HG02763 (cell line): ENCODE measurements at regions not wholly inside any gene's neighbourhood (a gene's known extent, or its start where the extent isn't known, plus 50 kb on each side); places are given as distances from the start of the nearest gene placed in this dataset.

ENCODE experiments used
- ATAC-seq: cut with Tn5 transposase; IDR thresholded peaks from one replicate; pipeline ENCODE4 v1.9.1; 2021; ENCODE audit warnings: mild to moderate bottlenecking, moderate library complexity; ENCODE audit not compliant: unreplicated experiment

DNA sequence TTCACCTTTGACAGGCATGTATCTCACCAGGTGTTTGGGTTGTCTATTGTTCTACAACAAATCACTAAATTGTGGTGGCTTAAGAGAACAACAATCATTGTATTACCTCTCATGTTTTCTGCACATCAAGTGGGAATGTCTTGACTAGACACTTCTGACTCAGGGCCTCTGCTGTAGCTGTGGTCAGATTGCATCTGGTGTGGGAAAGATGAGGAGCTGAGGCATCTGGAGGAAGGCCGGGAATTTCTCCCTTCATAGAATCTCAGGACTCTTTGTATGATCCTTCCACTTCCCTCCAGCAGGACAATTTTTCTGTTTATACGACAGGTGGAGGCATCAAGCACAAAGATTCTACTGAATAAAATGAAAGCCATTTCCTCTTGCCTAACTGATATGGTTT lies 511.8 kb upstream of the NBEA start:
- no peak for ATAC-seq

DNA sequence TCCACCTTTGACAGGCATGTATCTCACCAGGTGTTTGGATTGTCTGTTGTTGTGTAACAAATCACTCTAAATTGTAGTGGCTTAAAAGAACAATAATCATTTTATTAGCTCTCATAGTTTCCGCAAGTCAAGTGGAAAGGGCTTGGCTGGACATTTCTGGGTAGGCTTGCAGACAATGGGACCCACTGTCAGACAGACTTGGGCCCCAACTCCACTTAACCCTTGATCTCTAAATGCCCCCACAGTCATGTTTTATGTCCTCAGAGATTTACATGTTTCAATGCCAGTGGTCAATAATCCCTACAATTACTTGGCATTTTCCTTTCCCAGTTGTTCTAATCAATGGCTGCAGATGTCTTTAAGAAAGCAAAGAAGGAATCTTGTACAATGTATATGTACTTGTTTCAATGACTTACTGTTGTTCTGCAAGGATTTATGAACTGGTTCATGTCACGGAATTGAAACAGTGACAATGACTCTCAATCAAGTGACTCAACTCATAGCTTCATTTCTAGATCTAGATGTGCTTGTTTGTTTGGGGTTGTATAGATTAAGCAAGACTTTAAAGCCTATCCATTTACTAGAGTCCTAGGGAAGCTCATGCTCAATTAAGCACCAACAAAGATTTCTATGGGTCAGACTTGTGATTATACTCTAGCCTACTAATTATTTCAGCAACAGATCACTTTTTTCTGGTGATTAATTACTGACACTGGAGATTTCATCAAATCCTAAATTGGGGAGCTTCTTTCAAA lies 510.1 kb upstream of the NBEA start:
- ATAC-seq = no peak

GRCh38 chr13:34435338-34435737 lies 506.7 kb upstream of the NBEA start:
- no peak for ATAC-seq

DNA sequence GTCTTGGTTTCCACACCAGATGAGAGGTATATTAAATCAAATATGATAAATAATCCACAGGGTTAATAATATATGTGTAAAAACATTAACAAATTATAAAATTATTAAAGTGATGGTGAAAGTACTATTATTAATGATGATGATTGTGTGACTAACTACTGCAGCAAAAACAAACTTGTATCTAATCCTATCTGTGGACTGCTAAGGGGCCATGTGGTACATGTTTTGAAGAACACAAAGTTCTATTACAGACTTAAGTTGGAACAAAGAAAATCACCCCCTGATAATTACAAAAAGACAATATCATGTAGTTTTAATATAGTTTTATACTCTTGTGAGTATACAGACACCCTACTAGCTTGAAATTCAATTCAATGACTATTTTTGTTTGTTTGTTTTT lies 504.2 kb upstream of the NBEA start:
- no peak for ATAC-seq

- ATAC-seq = no peak
Measured at GRCh38 chr13:34452831-34453230, 489.2 kb upstream of the NBEA start.

- ATAC-seq = no peak
Measured at GRCh38 chr13:34458756-34459715, 483.0 kb upstream of the NBEA start.

DNA sequence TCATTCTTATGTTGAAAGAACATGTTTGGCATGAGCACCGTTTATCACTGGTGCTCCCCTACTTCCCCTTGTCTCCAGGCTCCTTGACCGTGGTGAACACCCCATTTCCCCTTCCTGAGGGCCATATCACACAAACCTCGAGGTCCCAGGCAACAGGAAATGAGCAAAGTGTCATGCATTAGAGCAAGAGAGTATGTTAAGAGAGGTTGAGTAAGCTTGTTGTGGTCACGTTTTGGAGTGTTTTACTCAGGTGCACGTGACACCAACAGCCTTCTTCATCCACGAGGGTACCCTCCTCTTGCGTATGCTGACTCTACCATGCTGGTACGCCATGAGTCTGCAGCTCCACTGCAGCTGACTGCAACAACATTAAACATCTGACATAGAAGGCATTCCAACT lies 482.2 kb upstream of the NBEA start:
- no peak for ATAC-seq

- no peak for ATAC-seq
Measured at GRCh38 chr13:34462843-34463242, 479.2 kb upstream of the NBEA start.

DNA sequence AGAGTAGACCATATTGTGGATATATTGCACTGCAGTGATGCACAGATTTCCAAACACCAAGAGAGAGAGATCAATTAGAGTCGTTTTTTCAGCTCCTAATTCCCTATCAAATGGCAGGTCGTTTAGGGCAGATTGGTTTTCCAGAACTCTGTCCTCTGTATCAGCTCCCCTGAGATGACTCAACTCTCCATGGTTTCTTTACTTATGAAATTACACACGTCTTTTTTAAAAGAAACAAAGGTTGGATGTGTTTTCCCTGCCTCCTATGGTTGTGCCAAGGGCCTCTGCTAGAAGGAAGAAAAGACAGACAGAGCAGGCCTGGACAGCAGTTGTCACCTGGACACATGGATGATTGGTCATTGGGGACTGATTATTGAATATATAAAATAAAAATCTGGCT lies 478.1 kb upstream of the NBEA start:
- ATAC-seq = no peak

- no peak for ATAC-seq
Measured at GRCh38 chr13:34465423-34465922, 476.6 kb upstream of the NBEA start.

- ATAC-seq = no peak
Measured at GRCh38 chr13:34466301-34466700, 475.8 kb upstream of the NBEA start.

GRCh38 chr13:34467450-34468083 lies 474.5 kb upstream of the NBEA start:
- no peak for ATAC-seq

- no peak for ATAC-seq
Measured at GRCh38 chr13:34469196-34469986, 472.7 kb upstream of the NBEA start.

- no peak for ATAC-seq
Measured at GRCh38 chr13:34474187-34474868, 467.7 kb upstream of the NBEA start.

- no peak for ATAC-seq
Measured at GRCh38 chr13:34478376-34478775, 463.7 kb upstream of the NBEA start.

- no peak for ATAC-seq
Measured at GRCh38 chr13:34502011-34502410, 440.1 kb upstream of the NBEA start.

GRCh38 chr13:34502621-34503020 lies 439.4 kb upstream of the NBEA start:
- no peak for ATAC-seq

- ATAC-seq = no peak
Measured at GRCh38 chr13:34506796-34507195, 435.3 kb upstream of the NBEA start.

DNA sequence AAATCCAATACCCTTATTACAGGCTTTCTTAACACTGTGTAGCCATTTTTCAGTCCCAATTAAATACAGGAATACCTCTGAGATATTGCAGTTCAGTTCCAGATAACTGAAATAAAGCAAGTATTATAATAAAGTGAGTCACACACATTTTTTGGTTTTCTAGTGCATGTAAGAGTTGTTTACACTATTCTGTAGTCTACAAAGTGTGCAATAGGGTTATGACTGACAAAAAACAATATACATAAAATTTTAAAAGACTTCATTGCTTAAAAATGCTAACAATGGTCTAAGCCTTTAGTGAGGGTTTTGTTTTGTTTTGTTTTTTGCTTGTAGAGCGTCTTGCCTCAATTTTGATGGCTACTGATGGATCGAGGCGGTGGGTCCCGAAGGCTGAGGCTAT lies 434.4 kb upstream of the NBEA start:
- no peak for ATAC-seq

DNA sequence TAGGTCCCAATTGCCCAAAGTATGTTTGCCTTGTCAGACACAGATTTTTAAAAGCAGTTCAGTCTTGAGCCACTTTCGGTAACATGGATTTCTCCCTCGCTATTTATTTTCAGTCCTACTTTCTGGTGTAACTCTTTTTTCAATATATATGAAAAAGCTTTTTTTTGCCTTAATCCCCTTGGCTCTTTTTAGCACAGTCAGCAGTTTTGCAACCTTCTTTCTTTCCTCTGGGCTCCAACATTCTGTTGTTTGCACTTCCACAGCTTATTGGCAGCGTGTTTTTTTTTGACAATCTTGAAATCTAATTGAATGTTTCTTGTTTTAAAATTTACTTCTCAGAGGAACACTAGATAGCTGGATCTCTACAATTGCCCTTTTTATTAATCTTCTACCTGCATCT lies 429.3 kb upstream of the NBEA start:
- no peak for ATAC-seq
